Left cardiac atrium (tissue), 4 donors: ENCODE measurements at regions not wholly inside any gene's neighbourhood (a gene's known extent, or its start where the extent isn't known, plus 50 kb on each side); places are given as distances from the start of the nearest gene placed in this dataset.
"Not testable (repeated sequence)": the region's sequence is repeated elsewhere in the genome, so short reads cannot be mapped to it uniquely, and the experiment has no call there.

Source experiments
- ATAC-seq, 2 donors: fragments of 200-7000 bp; cut with Tn5 transposase; one replicate each; pipeline ENCODE4 v1.9.1; 2020; ENCODE audit warnings: mild to moderate bottlenecking in 2 of 2, moderate library complexity in 2 of 2
- DNase-seq: peaks from one replicate; pipeline ENCODE4 v3.0.0-alpha.2; 2020
- intact Hi-C, 2 donors: fragments of 100-400 bp; cut with DNase I; formaldehyde crosslinking; loops; one replicate each; pipeline versions ENCODE4 v1.14.1 to v1.15.1; 2022 to 2023
- donor health status: DM: no; HTN: yes; CAD: no.
- donor health status: DM: no; HTN: yes; CAD: no; lungs with severe emphysema.
- donor health status: DM: yes; HTN: yes; CAD: no.
- donor health status: Dilated cardiomyopathy.

GRCh38 chr19:31438401-31439269, 89.4 kb upstream of the TSHZ3 start:
- intact Hi-C loops = no loop called here
- no peak for ATAC-seq
- DNase-seq = no peak

- intact Hi-C loops = no loop called here
- ATAC-seq (no peak), DNase-seq (no peak)
These were observed 90.0 kb upstream of the TSHZ3 start for GRCh38 chr19:31439270-31439573.

DNA sequence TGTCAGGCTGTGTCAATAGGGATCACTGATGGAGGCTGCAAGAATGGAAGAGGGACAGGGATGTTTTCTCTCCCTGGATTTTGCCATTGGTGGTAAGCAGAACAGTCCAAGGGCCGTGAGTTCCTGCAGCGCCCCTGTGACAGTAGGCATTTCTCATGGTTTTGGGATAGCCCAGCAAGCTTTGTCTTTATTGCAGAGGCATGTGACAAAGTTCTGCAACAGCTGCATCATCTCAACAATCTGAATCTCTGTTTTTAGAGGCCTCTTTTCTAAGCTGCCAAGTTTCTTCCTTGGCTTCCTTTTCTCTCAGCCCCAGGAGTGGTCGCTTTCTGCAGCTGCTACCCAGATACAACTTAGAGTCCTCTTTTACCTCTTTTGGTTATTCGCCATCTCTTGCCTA, 95.7 kb upstream of the TSHZ3 start:
- intact Hi-C loops = no loop called here
- DNase-seq = no peak
- no peak for ATAC-seq

DNA sequence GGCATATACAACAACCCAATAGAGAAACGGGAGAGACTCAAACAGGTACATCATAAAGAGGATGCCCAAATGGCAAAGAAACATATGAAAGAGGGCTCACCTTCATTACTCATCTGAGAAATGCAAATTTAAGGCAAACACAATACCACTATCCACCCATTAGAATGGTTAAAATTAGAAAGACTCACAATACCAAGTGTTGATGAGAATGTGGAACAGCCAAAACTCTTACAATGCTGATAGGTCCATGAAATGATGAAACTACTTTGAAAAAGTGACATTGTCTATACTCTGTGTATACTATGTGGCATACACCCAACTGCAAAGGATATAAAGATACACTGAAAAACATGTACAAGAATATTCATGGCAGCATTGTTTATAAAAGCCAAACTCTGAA, 96.2 kb upstream of the TSHZ3 start:
- ATAC-seq = no peak
- DNase-seq = no peak
- intact Hi-C loops = no loop called here

DNA sequence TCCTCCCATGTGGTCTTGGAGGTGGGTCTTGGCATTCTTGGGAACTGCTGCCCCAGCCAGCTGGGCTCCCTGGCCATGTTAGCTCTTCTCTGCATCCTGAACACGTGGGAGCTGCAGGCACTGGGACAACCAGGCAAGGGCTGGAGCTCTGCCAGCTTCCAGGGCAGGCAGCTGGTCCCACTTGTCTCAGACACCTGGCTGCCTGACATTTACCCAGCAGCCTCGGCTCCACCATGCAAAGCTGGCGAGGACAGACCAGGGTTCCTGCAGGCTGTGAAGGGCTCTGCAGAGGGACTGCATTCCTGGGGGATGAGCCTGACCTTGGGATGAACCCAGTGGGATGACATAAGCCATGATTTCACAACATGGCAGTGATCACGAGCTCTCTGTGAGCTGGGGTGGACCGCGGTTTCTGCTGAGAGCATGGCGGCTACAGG, 99.0 kb upstream of the TSHZ3 start:
- DNase-seq (peak; percentile 76), ATAC-seq (peak; percentile 95 to 98)
- intact Hi-C loops = no loop called here

GRCh38 chr19:31449379-31449778, 100.1 kb upstream of the TSHZ3 start:
- ATAC-seq = no peak
- DNase-seq = no peak
- intact Hi-C loops = no loop called here

GRCh38 chr19:31450696-31451095, 101.5 kb upstream of the TSHZ3 start:
- no peak for ATAC-seq
- DNase-seq = no peak
- intact Hi-C loops = no loop called here

DNA sequence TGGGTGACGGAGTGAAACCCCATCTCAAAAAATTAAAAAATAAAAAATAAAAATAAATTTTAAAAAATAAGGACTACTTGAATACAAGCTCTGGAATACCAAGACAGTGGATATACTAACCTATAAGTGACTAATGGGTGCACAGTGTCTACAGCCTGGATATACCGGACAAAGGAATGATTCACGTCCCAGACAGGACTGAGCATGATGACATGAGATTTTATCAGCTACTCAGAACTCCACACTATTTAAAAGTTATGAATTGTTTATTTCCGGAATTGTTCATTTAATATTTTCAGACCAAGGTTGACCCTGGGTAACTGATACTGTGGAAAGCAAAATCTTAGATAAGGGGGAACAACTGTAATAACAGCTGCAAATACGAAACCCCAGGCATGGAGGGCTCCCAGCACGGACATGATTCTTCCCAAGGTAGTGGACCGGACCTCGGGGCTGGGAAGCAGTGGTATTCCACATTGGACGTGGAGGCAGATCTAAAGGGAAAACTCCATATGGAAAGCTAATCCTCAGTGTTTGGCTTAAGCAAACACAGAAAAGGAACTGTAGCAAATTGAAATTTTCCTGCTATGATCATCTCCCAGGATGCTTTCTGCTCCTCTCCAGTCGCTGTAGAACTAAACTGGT, 102.6 kb upstream of the TSHZ3 start:
- ATAC-seq = peak in 1 of 2 donors; percentile 73
- intact Hi-C loops = no loop called here

DNA sequence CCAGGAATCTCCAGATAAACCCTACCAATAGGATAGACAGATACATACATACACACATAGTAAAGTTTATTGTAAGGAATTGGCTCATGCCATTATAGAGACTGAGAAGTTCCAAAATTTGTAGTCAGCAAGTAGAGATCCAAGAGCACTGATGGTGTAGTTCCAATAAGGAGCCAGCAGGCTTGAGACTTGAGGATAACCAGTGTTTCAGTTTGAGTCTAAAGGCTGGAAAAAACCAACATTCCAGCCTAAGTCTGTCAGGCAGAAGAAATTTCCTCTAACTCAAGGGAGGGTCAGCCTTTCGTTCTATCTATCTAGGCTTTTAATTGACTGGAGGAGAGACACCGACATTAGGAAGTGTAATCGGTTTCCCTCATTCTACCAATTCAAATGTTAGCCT, 110.2 kb upstream of the TSHZ3 start:
- intact Hi-C loops = no loop called here
- DNase-seq (no peak), ATAC-seq (no peak)

More for the DNA sequence above, 102.6 kb upstream of the TSHZ3 start:
- no peak for DNase-seq

DNA sequence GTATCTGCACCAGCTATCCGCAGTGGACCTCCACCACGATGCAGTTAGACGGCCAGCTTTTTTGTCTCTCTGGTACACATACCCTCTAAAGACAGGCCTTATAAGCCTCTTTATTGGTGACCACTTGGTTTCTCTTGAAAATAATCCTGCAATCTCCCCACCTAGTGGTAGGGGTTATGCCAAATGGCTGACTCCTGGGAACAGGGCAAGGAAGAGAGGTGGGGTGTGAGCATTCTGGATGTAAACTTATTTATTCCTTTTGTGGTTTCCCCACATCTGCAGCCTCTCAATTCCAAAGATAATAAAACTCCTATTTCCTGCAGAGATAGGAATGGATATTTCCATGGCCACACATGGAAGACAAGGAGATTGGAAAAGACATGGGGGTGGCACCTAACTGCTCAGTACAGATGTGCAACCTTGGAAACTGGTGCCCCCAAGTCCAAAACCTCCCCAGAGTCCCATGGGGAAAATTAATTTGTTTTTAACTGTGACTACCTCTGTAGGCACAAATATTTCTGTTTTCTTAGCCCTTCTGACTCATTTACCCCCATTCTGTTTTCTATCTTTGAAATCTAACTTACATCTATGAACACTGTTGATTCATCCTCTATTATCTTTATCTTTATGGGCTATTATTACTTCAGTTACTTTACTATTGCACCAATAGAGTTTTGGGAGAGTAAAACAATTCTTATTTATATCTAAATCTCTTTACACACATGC, 112.7 kb upstream of the TSHZ3 start:
- DNase-seq (no peak), ATAC-seq (no peak)
- intact Hi-C loops = no loop called here

DNA sequence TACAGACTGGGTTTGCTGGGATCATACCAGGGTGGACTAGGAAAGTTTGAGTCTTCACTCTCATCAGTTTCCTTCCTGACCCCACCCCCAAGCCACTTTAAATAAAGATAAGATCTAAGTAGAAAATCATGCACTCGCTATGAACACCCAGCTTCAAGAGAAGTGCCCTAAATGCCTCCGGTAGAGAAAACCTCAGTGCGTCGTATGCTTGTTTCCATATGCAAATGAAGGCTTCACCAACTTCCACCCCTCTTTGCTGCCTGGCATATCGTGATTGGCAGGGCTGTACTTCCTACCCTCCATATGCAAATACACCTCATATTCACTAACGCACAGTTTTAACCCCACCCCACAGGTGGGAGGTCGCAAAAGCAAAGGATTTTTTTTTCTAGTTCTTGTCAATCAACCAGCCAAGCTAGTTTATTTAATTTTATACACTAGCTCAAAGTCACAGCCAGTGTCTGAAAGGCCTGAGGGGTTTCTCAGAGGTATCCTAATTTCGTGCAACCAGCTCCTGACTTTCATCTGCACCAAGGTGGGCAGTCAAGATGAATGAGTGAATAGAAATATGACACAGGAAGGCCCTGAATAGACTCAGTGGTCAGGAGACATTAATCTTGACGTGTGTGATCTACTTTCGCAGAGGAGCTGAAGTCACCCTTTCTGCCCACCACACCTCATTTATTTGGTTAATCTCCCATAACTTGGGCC, 121.1 kb upstream of the TSHZ3 start:
- ATAC-seq (no peak), DNase-seq (no peak)
- intact Hi-C loops = no loop called here

GRCh38 chr19:31470952-31471351, 121.7 kb upstream of the TSHZ3 start:
- DNase-seq = no peak
- no peak for ATAC-seq
- intact Hi-C loops = no loop called here

- DNase-seq = no peak
- intact Hi-C loops = no loop called here
- no peak for ATAC-seq
These were observed 129.0 kb upstream of the TSHZ3 start for GRCh38 chr19:31478241-31478640.

GRCh38 chr19:31483226-31483857, 134.1 kb upstream of the TSHZ3 start:
- DNase-seq (no peak), ATAC-seq (no peak)
- intact Hi-C loops = no loop called here

DNA sequence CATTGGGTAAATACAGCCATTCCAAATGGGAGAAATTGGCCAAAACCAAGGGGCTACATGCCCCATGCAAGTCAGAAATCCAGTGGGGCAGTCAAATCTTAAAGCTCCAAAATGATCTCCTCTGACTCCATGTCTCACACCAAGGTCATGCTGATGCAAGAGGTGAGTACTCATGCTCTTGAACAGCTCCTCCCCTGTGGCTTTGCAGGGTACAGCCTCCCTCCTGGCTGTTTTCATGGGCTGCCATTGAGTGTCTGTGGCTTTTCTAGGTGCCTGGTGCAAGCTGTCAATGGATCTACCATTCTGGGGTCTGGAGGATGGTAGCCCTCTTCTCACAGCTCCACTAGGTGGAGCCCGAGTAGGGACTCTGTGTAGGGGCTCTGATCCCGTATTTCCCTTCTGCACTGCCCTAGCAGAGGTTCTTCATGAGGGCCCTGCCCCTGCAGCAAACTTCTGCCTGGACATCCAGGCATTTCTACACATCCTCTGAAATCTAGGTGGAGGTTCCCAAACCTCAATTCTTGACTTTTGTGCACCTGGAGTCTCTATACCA, 135.7 kb upstream of the TSHZ3 start:
- intact Hi-C loops, ATAC-seq, DNase-seq: not testable (repeated sequence)

GRCh38 chr19:31485472-31485871, 136.2 kb upstream of the TSHZ3 start:
- ATAC-seq (no peak), DNase-seq (no peak)
- intact Hi-C loops = no loop called here

- ATAC-seq (no peak), DNase-seq (no peak)
- intact Hi-C loops = no loop called here
These were observed 142.0 kb upstream of the TSHZ3 start for GRCh38 chr19:31491242-31491641.

DNA sequence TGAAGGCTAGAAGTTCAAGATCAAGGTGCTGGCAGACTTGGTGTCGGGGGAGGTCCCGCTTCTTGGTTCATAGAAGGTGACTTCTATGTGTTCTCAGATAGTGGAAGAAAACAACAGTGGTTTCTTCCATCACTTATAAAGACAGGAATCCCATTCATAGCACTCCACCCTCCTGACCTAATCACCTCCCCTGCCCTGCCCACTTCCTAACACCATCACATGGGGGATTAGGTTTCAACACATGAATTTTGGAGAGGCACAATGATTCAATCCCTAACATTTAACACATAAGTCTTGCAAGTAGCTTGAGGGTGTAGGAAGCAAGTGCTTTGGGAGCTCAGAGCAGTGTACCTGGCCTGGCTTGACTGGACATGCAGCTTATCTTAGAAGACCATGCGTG, 142.8 kb upstream of the TSHZ3 start:
- DNase-seq (no peak), ATAC-seq (no peak)
- intact Hi-C loops = no loop called here

GRCh38 chr19:31496076-31496475, 146.8 kb upstream of the TSHZ3 start:
- ATAC-seq (no peak), DNase-seq (no peak)
- intact Hi-C loops = no loop called here
